Cardiac septum (tissue), 1 donor: ENCODE measurements at regions not wholly inside any gene's neighbourhood (a gene's known extent, or its start where the extent isn't known, plus 50 kb on each side); places are given as distances from the start of the nearest gene placed in this dataset.
"Not testable (repeated sequence)": the region's sequence is repeated elsewhere in the genome, so short reads cannot be mapped to it uniquely, and the experiment has no call there.

Experiments used
- DNase-seq: peaks from one replicate; pipeline ENCODE4 v3.0.0-alpha.2; 2020; ENCODE audit warnings: low spot score
- intact Hi-C: fragments of 100-400 bp; cut with DNase I; formaldehyde crosslinking; loops from one replicate; pipeline ENCODE4 v1.14.0; 2022
- donor health status: DM: no; HTN: no; CAD: no.

DNA sequence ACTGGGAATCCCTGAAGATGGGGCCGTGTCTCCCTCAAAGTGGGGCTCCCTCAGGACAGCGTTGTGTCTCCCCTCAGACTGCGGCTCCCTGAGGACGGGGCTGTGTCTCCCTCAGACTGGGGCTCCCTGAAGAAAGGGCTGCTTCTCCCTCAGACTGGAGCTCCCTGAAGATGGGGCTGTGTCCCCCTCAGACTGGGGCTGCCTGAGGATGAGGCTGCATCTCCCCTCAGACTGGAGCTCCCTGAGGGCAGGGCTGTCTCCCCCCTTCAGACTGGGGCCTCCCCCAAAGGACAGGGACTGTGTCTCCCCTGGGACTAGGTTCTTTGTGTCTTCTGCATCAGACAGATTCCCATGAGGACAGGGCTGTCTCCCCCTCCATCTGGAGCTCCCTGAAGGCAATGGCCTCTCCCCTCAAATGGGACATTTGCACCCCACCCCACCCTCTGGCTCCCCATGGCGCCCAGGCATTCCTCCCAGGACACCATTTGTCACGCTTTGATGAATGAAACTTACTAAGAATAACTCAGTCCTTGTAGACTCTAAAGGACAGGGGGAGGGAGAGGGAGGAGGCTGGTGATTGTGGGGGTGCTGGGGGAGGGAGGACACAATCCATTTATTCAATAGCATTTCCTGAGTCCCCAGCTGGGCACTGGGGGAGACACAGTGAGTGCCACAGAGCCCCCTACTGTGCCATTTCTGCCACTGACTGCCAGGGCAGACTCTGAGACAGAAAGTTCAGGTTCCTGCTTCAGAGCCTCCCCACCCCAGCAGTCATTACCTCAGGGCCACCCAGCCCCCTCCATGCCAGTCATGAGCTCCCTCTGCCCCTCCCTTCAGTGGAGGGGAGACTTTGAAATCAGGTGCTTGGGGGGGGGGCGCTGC is 122.4 kb downstream of the MRPL14 start:
- no peak for DNase-seq
- intact Hi-C loops, result loop anchor here (5.0 kb wide), 2 partner anchors 42 to 57 kb away; no protein-coding TSS in a partner anchor

GRCh38 chr6:44004136-44004535 is 123.1 kb downstream of the MRPL14 start:
- no peak for DNase-seq
- intact Hi-C loops, result no loop called here

- intact Hi-C loops, result no loop called here
- DNase-seq, result no peak
Observed at GRCh38 chr6:44003345-44004061, 123.7 kb downstream of the MRPL14 start.

- DNase-seq, result no peak
- intact Hi-C loops, result no loop called here
Observed at GRCh38 chr6:44002593-44003344, 124.5 kb downstream of the MRPL14 start.

DNA sequence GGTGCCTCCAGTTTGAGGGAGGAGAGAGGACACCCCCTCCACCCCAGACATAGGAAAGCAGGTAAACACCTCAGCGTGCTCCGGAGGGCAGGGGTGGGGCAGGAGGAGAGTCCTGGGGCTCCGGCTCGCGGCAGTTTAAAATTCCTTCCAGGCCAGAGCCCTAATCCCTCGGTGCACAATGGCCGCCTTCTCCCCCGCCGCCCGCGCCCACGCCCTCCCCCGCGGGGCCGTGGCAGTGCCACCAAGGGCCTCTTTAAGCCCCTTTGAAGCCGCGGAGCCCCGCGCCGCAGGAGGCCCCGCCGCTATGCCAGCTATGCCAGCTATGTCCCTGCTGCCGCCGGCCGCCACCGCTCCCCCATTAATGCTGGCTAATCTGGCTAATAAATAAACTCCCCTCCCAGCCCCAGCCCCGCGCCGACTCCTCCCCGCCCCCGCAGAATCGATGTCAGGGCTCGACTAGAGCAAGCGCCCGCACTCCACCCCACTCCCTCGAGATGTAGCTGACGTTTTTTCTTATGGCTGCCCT is 125.1 kb downstream of the MRPL14 start:
- intact Hi-C loops, result no loop called here

GRCh38 chr6:44001318-44002066 is 125.8 kb downstream of the MRPL14 start:
- DNase-seq, result no peak

More for the DNA sequence above, 125.1 kb downstream of the MRPL14 start:
- DNase-seq, result no peak

DNA sequence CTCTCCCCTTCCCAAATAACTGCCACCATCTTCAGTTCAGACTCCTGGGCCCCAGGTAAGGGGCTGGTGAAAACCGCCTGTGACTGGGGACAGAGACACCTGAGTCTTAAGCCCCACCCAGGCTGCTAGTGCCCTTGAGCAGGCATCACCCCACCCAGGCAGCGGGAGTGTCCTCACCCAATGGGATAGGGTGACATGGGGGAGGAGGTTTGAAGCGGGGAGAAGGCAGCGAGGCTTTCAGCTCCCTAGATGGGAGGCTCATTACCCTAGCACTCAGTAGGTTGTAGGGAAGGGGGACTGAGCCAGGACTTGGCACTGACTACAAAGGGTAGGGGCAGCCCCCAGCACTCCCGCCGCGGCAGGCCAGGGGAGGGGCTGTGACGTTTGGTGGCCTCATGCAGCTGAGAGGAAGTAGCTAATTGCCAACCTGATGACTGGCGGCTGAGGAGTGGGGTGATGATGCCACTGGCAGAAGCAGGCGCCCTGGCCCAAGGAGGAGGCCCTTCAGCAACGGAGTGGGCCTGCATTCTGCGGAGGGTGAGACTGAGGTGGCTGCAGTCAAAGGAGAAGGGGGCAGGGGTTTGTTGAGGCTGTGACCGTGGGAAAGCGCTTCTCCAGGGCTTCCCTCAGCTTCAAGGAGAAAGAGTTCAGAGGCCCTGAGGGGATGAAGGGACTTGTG is 126.9 kb downstream of the MRPL14 start:
- no peak for DNase-seq
- intact Hi-C loops, result no loop called here

More at GRCh38 chr6:44001318-44002066, 125.8 kb downstream of the MRPL14 start:
- intact Hi-C loops, result no loop called here

DNA sequence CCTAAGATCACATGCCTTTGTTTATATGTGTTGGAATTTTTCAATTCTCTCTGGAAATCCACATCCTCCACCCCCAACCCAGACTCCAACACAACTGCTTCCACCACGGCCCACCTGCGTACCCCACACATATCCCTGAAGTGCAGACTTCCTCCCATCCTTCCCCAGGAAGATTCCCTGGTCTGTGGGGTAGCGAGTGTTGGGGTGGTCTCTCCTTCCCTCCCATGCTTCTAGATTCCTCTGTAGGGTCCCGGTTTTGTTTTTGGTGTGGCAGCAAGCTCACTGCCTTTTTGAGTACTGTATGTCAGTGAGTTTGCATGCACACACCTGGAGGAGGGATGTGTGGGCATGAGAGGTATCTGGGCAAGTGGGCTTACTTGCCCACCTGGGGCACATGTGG is 127.6 kb downstream of the MRPL14 start:
- DNase-seq, result no peak
- intact Hi-C loops, result no loop called here

- peak; percentile 58 for DNase-seq
Observed at GRCh38 chr6:43998592-43999243, 128.5 kb downstream of the MRPL14 start.

GRCh38 chr6:43997990-43998585 is 129.2 kb downstream of the MRPL14 start:
- DNase-seq, result peak; percentile 64
- intact Hi-C loops, result not testable (repeated sequence)

More at GRCh38 chr6:43998592-43999243, 128.5 kb downstream of the MRPL14 start:
- intact Hi-C loops, result not testable (repeated sequence)

DNA sequence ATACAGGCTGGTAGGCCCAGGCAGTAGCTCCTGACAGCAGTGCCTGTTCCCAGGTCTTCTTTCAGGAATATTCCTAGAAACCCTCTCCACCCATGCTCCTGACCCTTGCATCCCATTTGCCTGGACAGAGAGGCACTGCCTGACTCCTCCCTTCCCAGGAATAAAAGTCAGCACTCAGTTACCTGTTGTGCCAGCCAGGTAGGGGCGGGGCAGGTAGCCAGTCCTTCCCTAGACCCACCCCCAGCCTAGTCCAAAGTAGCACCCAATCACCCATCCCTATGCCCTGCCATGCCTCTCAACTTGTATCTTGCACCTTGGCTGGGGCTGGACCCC is 129.9 kb downstream of the MRPL14 start:
- no peak for DNase-seq
- intact Hi-C loops, result no loop called here

DNA sequence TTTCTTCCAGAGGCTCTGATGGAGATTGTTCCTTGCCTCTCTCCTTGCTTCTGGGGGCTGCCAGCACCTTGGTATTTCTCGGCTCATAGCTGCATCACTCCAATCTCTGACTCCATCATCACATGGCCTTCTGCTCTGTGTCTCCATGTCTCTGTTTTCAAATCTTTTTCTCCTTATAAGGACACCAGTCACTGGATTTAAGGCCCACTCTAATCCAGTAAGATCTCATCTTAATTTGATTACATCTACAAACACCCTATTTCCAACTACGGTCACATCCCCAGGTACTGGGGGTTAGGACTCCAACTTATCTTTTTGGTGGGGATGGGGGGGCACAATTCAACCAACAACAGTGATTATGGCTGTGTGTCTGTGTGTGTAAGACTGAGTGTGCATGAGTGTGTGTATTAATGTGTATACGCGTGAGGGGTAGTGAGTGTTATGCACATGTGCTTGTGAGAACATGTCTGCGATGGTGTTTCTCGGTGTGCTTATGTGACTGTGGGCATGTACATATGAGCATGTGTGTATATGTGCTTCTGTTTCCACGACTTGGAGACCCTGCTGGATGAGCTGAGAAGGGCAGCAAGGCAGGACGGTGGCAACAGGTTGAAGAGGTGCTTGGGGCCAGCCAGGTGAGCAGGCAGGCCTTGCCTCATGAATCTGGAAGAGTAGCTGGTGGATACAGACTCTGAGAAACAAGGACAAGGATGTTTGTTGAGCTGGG is 130.5 kb downstream of the MRPL14 start:
- intact Hi-C loops, result no loop called here
- peak; percentile 43 for DNase-seq

DNA sequence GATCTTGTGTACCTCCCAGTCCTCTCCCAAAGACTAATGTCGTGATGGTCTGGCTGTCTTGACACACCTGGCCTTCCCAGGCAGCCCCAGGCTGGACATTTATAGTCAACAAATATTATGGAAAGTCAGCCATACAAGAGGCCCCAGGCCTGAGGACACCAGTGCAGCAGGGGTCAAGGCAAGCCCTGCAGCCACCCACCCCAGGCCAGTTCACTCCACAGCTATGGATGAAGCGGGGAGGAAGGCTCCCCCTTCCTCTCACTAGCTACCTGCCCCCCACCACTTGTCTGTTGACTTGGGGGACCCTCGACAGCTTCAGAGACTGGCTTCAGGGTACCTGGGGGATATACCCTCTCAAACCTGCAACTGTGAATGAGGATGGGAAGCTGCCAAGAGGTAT is 132.1 kb downstream of the MRPL14 start:
- intact Hi-C loops, result no loop called here
- peak; percentile 61 for DNase-seq

GRCh38 chr6:43993881-43994523 is 133.2 kb downstream of the MRPL14 start:
- intact Hi-C loops, result loop anchor here (5.0 kb wide), 4 partner anchors 53 to 222 kb away; partner anchors contain the start of gene VEGFA
- peak; percentile 76 for DNase-seq

GRCh38 chr6:43992783-43993644 is 134.2 kb downstream of the MRPL14 start:
- intact Hi-C loops, result loop anchor here (5.0 kb wide), 4 partner anchors 54 to 221 kb away; partner anchors contain the start of gene VEGFA

More at GRCh38 chr6:43992783-43993644, 134.2 kb downstream of the MRPL14 start:
- DNase-seq, result peak; percentile 88
